Right lobe of liver (tissue), 6 donors: ENCODE measurements at regions not wholly inside any gene's neighbourhood (a gene's known extent, or its start where the extent isn't known, plus 50 kb on each side); places are given as distances from the start of the nearest gene placed in this dataset.

Source experiments
- ATAC-seq, 4 donors: fragments of 200-7000 bp; cut with Tn5 transposase; one replicate each; pipeline ENCODE4 v1.9.1; 2020; ENCODE audit warnings: mild to moderate bottlenecking in 4 of 4, moderate library complexity in 4 of 4
- DNase-seq, 3 donors: peaks; one replicate each; pipeline ENCODE4 v3.0.0-alpha.2; 2020
- H3K27ac ChIP-seq, 3 donors: fragments of 200-600 bp; one replicate each; pipeline ENCODE4 v1.8.0; 2022
- H3K27me3 ChIP-seq, 2 donors: fragments of 200-600 bp; one replicate each; pipeline ENCODE4 v1.8.0; 2022
- H3K36me3 ChIP-seq, 4 donors: fragments of 200-600 bp; sonication (generic) in 1 of 4; one replicate each; pipeline versions ENCODE4 v1.5.1 to v1.8.0; 2017 to 2022; ENCODE audit warnings: control low read depth in 1 of 4
- H3K4me1 ChIP-seq, 4 donors: fragments of 200-600 bp; sonication (generic) in 1 of 4; one replicate each; pipeline versions ENCODE4 v1.5.1 to v1.8.0; 2017 to 2022; ENCODE audit warnings: control low read depth in 1 of 4
- H3K4me3 ChIP-seq, 3 donors: fragments of 200-600 bp; one replicate each; pipeline ENCODE4 v1.8.0; 2022
- H3K9me3 ChIP-seq, 4 donors: fragments of 200-600 bp; sonication (generic) in 1 of 4; one replicate each; pipeline versions ENCODE4 v1.5.1 to v1.8.0; 2017 to 2022; ENCODE audit warnings: control low read depth in 1 of 4
- POLR2A ChIP-seq: fragments of 450-650 bp; IDR thresholded peaks from one replicate; pipeline ENCODE4 v1.6.1; 2017; ENCODE audit warnings: antibody characterized with exemption, mild to moderate bottlenecking
- WGBS: methylation state at CpG from one replicate; pipeline ENCODE4 v1.1.6; 2018; ENCODE audit warnings: low coverage, low lambda C conversion rate; ENCODE audit not compliant: insufficient coverage; ENCODE audit errors: missing lambda C conversion rate; 5-methylcytosine and 5-hydroxymethylcytosine counted together
- intact Hi-C, 2 donors: fragments of 100-400 bp; cut with DNase I; formaldehyde crosslinking; loops; one replicate each; pipeline versions ENCODE4 v1.11.2 to v1.14.1; 2022
- TF ChIP-seq, protein P1 (sequence below), 4 donors: fragments of 200-600 bp in 3 of 4; fragments of 450-650 bp in 1 of 4; IDR thresholded peaks; one replicate each; pipeline versions ENCODE4 v1.5.1 to v1.8.0; 2016 to 2022; ENCODE audit warnings: antibody characterized with exemption in 4 of 4, mild to moderate bottlenecking in 2 of 4
- donor health status: DM: no; HTN: yes; CAD: no.
- donor health status: DM: no; HTN: no; CAD: no.
- donor health status: DM: no; HTN: no; CAD: no.
- donor health status: DM: no; HTN: yes; CAD: no.
- donor health status: DM: no; HTN: yes; CAD: no.

- 63% methylated on average over 1 of the region's 1 CpG for whole genome bisulfite sequencing
Measured at GRCh38 chr4:138414202-138414601, 172.1 kb upstream of the SLC7A11 start.

GRCh38 chr4:138413273-138413672 is 171.1 kb upstream of the SLC7A11 start:
- DNase-seq = no peak
- no peak overlapping the region for H3K27ac ChIP-seq
- ATAC-seq = no peak
- TF ChIP-seq POLR2A = no peak
- TF ChIP-seq, protein P1, sequence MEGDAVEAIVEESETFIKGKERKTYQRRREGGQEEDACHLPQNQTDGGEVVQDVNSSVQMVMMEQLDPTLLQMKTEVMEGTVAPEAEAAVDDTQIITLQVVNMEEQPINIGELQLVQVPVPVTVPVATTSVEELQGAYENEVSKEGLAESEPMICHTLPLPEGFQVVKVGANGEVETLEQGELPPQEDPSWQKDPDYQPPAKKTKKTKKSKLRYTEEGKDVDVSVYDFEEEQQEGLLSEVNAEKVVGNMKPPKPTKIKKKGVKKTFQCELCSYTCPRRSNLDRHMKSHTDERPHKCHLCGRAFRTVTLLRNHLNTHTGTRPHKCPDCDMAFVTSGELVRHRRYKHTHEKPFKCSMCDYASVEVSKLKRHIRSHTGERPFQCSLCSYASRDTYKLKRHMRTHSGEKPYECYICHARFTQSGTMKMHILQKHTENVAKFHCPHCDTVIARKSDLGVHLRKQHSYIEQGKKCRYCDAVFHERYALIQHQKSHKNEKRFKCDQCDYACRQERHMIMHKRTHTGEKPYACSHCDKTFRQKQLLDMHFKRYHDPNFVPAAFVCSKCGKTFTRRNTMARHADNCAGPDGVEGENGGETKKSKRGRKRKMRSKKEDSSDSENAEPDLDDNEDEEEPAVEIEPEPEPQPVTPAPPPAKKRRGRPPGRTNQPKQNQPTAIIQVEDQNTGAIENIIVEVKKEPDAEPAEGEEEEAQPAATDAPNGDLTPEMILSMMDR (IDR thresholded peaks at IDR 0.05) = no peak
- H3K4me3 ChIP-seq = no peak overlapping the region
- no peaks in the 10 kb centered on the region for H3K9me3 ChIP-seq
- 0% methylated on average over 1 of the region's 1 CpG for WGBS
- no peaks in the 10 kb centered on the region for H3K27me3 ChIP-seq
- intact Hi-C loops = no loop called here
- H3K36me3 ChIP-seq = no peaks in the 10 kb centered on the region
- no peaks in the 10 kb centered on the region for H3K4me1 ChIP-seq

More at GRCh38 chr4:138414202-138414601, 172.1 kb upstream of the SLC7A11 start:
- Histone ChIP-seq H3K4me3 (no peak overlapping the region), H3K27ac (no peak overlapping the region), H3K27me3 (no peaks in the 10 kb centered on the region), H3K36me3 (no peaks in the 10 kb centered on the region), H3K9me3 (no peaks in the 10 kb centered on the region), H3K4me1 (no peaks in the 10 kb centered on the region)
- TF ChIP-seq POLR2A = no peak
- TF ChIP-seq, protein P1 (IDR thresholded peaks at IDR 0.05) = no peak
- intact Hi-C loops = no loop called here
- DNase-seq (no peak), ATAC-seq (no peak)

GRCh38 chr4:138412847-138413246 is 170.7 kb upstream of the SLC7A11 start:
- TF ChIP-seq POLR2A = no peak
- TF ChIP-seq, protein P1 (IDR thresholded peaks at IDR 0.05) = no peak
- Histone ChIP-seq H3K9me3 (no peaks in the 10 kb centered on the region), H3K27me3 (no peaks in the 10 kb centered on the region), H3K4me1 (no peaks in the 10 kb centered on the region), H3K27ac (no peak overlapping the region), H3K36me3 (no peaks in the 10 kb centered on the region), H3K4me3 (no peak overlapping the region)
- intact Hi-C loops = no loop called here
- no peak for ATAC-seq
- DNase-seq = no peak
- 38% methylated on average over 2 of the region's 5 CpGs for WGBS

DNA sequence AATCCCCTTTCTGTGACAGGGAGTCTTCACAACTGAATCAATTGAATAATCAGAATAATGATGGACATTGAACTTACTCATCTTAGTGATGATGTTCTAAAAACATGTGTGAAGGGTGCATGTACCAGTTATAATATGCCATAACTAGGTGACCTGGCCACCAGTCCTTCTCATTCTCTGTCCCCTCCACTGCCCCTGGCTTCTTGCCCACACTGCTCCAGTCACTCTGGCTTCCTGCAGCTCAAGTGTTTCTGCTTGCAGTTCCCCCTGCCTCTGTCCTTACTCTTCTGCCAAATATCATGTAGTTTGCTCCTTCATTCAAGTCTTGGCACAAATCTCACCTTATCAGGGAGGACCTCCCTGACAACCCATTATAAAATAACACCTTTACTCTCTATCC is 168.1 kb upstream of the SLC7A11 start:
- H3K9me3 ChIP-seq = no peaks in the 10 kb centered on the region
- no peak overlapping the region for H3K27ac ChIP-seq
- H3K4me1 ChIP-seq = no peaks in the 10 kb centered on the region
- no peak overlapping the region for H3K4me3 ChIP-seq
- ATAC-seq (no peak), DNase-seq (no peak)
- no peaks in the 10 kb centered on the region for H3K27me3 ChIP-seq
- intact Hi-C loops = no loop called here
- no peak for TF ChIP-seq POLR2A
- TF ChIP-seq, protein P1 (IDR thresholded peaks at IDR 0.05) = no peak
- no peaks in the 10 kb centered on the region for H3K36me3 ChIP-seq

- DNase-seq = no peak
- Histone ChIP-seq H3K4me3 (no peak overlapping the region), H3K4me1 (no peaks in the 10 kb centered on the region), H3K9me3 (no peaks in the 10 kb centered on the region), H3K27me3 (no peaks in the 10 kb centered on the region), H3K27ac (no peak overlapping the region), H3K36me3 (no peaks in the 10 kb centered on the region)
- TF ChIP-seq, protein P1 (IDR thresholded peaks at IDR 0.05) = no peak
- no peak for TF ChIP-seq POLR2A
- intact Hi-C loops = no loop called here
- WGBS = 66% methylated on average over 3 of the region's 3 CpGs
- ATAC-seq = no peak
Measured at GRCh38 chr4:138409670-138410069, 167.5 kb upstream of the SLC7A11 start.
